Endothelial cell of umbilical vein (primary cell): ENCODE measurements at regions not wholly inside any gene's neighbourhood (a gene's known extent, or its start where the extent isn't known, plus 50 kb on each side); places are given as distances from the start of the nearest gene placed in this dataset.
"Not testable (repeated sequence)": the region's sequence is repeated elsewhere in the genome, so short reads cannot be mapped to it uniquely, and the experiment has no call there.

ENCODE experiments used
- BruUV-seq: library from RNA; stranded (reverse); fragments of 400-500 nt; replicated peaks from 2 replicates; lab custom pipeline; 2021; lab: Mats Ljungman, UMichigan
- CTCF ChIA-PET: fragments of 300-600, 350-600 bp; sonication (Branson Sonifier 250); formaldehyde crosslinking; loops from one replicate; lab custom pipeline; 2021; ENCODE audit warnings: antibody characterized with exemption, inconsistent platforms; lab: Charles Lee
- POLR2A ChIA-PET: fragments of 300-600, 350-600 bp; sonication (Branson Sonifier 250); formaldehyde crosslinking; loops from one replicate; lab custom pipeline; 2021; ENCODE audit warnings: antibody characterized with exemption, inconsistent platforms; lab: Charles Lee
- DNase-seq: peaks from one replicate; pipeline ENCODE4 v3.0.0-alpha.2; 2011; ENCODE audit warnings: low read depth, low spot score
- FAIRE-seq: peaks from 2 replicates; lab custom pipeline; 2011; peaks lifted over from hg19 to GRCh38; lab: Jason Lieb, UNC
- H2AFZ ChIP-seq: 2 replicates; pipeline ENCODE4 v1.6.0; 2012; ENCODE audit warnings: low read depth, low read length, control low read depth, inconsistent platforms
- H3K27ac ChIP-seq: 2 replicates; pipeline ENCODE4 v1.5.1; 2011; ENCODE audit warnings: low read depth, mild to moderate bottlenecking, control low read depth, low read length, moderate library complexity; ENCODE audit not compliant: insufficient read depth
- H3K27me3 ChIP-seq, 2 experiments: 2 replicates each; pipeline versions ENCODE4 v1.6.0 to v1.6.1; 2011; ENCODE audit warnings: low read length in 2 of 2, mixed read lengths in 1 of 2; ENCODE audit not compliant: control insufficient read depth in 2 of 2, insufficient read depth in 2 of 2
- H3K36me3 ChIP-seq, 2 experiments: 2 replicates in 1 of 2; 3 replicates in 1 of 2; pipeline ENCODE4 v1.5.1; 2011; ENCODE audit warnings: low read length in 2 of 2, mild to moderate bottlenecking in 1 of 2, moderate library complexity in 1 of 2; ENCODE audit not compliant: control insufficient read depth in 2 of 2, insufficient read depth in 2 of 2; ENCODE audit errors: extremely low read depth in 1 of 2
- H3K4me1 ChIP-seq: 3 replicates; pipeline ENCODE4 v1.5.1; 2011; ENCODE audit warnings: mild to moderate bottlenecking, low read length; ENCODE audit not compliant: control insufficient read depth, insufficient read depth; ENCODE audit errors: extremely low read depth
- H3K4me2 ChIP-seq: 2 replicates; pipeline ENCODE4 v1.6.1; 2011; ENCODE audit warnings: low read length, control low read depth, mixed read lengths; ENCODE audit not compliant: insufficient read depth
- H3K4me3 ChIP-seq, 3 experiments: fragments of 200-600 bp in 1 of 3; sonication (generic), shearing (Covaris generic) in 1 of 3; replicated peaks in 1 of 3; 2 replicates each; pipeline ENCODE4 v1.5.1; 2011 to 2016; ENCODE audit warnings: control low read depth in 3 of 3, low read length in 3 of 3, mild to moderate bottlenecking in 2 of 3, inconsistent platforms in 1 of 3, low read depth in 1 of 3, moderate library complexity in 1 of 3; ENCODE audit not compliant: insufficient read depth in 1 of 3
- H3K79me2 ChIP-seq: 2 replicates; pipeline ENCODE4 v1.6.0; 2012; ENCODE audit warnings: low read length, inconsistent platforms; ENCODE audit not compliant: control insufficient read depth, insufficient read depth
- H3K9ac ChIP-seq: replicated peaks from 2 replicates; pipeline ENCODE3; 2011; ENCODE audit warnings: low read length, control low read depth; ENCODE audit not compliant: insufficient read depth; ENCODE audit errors: extremely low read depth
- H3K9me1 ChIP-seq: replicated peaks from 3 replicates; pipeline ENCODE4 v1.6.0; 2011; ENCODE audit warnings: mild to moderate bottlenecking, low read length; ENCODE audit not compliant: control insufficient read depth, insufficient read depth; ENCODE audit errors: extremely low read depth
- H3K9me3 ChIP-seq: replicated peaks from 2 replicates; pipeline ENCODE4 v1.5.1; 2012; ENCODE audit warnings: low read length, inconsistent platforms; ENCODE audit not compliant: control insufficient read depth, insufficient read depth
- H4K20me1 ChIP-seq: replicated peaks from 2 replicates; pipeline ENCODE3; 2011; ENCODE audit warnings: mild to moderate bottlenecking, low read length; ENCODE audit not compliant: control insufficient read depth, insufficient read depth; ENCODE audit errors: extremely low read depth
- EZH2 ChIP-seq: IDR thresholded peaks from 2 replicates; pipeline ENCODE4 v1.6.1; 2012; ENCODE audit warnings: borderline replicate concordance, low read depth, mild to moderate bottlenecking, moderate library complexity, low read length, inconsistent platforms; ENCODE audit not compliant: severe bottlenecking
- FOS ChIP-seq: IDR thresholded peaks from 2 replicates; pipeline ENCODE4 v1.6.1; 2011; ENCODE audit warnings: mild to moderate bottlenecking, low read length, moderate library complexity, borderline replicate concordance; ENCODE audit not compliant: insufficient read depth
- GATA2 ChIP-seq: IDR thresholded peaks from 2 replicates; pipeline ENCODE4 v1.7.0; 2011; ENCODE audit warnings: low read depth, mild to moderate bottlenecking, moderate library complexity, mixed read lengths, low read length; ENCODE audit not compliant: insufficient read length, insufficient read depth
- JUN ChIP-seq: IDR thresholded peaks from 2 replicates; pipeline ENCODE4 v1.6.1; 2011; ENCODE audit warnings: borderline replicate concordance, low read depth; ENCODE audit not compliant: insufficient read length, insufficient read depth
- MYC ChIP-seq: IDR thresholded peaks from one replicate; pipeline ENCODE4 v1.6.1; 2011; ENCODE audit warnings: mild to moderate bottlenecking, low read depth, low read length
- POLR2A ChIP-seq: IDR thresholded peaks from 2 replicates; pipeline ENCODE4 v1.6.1; 2012; ENCODE audit warnings: low read depth, mild to moderate bottlenecking, control low read depth, low read length
- POLR2AphosphoS5 ChIP-seq: IDR thresholded peaks from 2 replicates; pipeline ENCODE4 v1.6.1; 2012; ENCODE audit warnings: low read depth, mild to moderate bottlenecking, control low read depth, low read length, moderate library complexity; ENCODE audit not compliant: insufficient read depth
- dilution Hi-C: fragments of 300-500 bp; cut with MboI; formaldehyde crosslinking; loops from one replicate; pipeline ENCODE4 v1.15.0; 2019; ENCODE audit warnings: low sequenced_read_pairs; ENCODE audit not compliant: extremely low pct_ligation_motif_present
- intact Hi-C: fragments of 100-400 bp; cut with micrococcal nuclease; formaldehyde crosslinking; loops from one replicate; pipeline ENCODE4 v1.10.0; 2022
- TF ChIP-seq, protein P1 (sequence below), 2 donors: IDR thresholded peaks; 1 replicate in 1 of 2; 2 replicates in 1 of 2; pipeline ENCODE4 v1.5.1; 2011; ENCODE audit warnings: low read length in 2 of 2, mild to moderate bottlenecking in 2 of 2, moderate library complexity in 2 of 2, control low read depth in 1 of 2, inconsistent platforms in 1 of 2, low read depth in 1 of 2; ENCODE audit not compliant: insufficient read depth in 1 of 2; ENCODE audit errors: extremely low read depth in 1 of 2
- TF ChIP-seq, protein P2 (sequence below): IDR thresholded peaks from 2 replicates; pipeline ENCODE4 v1.6.1; 2011; ENCODE audit not compliant: insufficient read depth, insufficient read length

- ChIA-PET CTCF (no interaction called here), POLR2A (no interaction called here)
- H3K27me3 ChIP-seq = no peaks in the 10 kb centered on the region
- H3K9me1 ChIP-seq = no peaks in the 10 kb centered on the region
- TF ChIP-seq EZH2 (no peak), GATA2 (no peak), FOS (no peak), MYC (no peak), JUN (no peak), POLR2A (no peak), POLR2AphosphoS5 (no peak)
- TF ChIP-seq, protein P1, sequence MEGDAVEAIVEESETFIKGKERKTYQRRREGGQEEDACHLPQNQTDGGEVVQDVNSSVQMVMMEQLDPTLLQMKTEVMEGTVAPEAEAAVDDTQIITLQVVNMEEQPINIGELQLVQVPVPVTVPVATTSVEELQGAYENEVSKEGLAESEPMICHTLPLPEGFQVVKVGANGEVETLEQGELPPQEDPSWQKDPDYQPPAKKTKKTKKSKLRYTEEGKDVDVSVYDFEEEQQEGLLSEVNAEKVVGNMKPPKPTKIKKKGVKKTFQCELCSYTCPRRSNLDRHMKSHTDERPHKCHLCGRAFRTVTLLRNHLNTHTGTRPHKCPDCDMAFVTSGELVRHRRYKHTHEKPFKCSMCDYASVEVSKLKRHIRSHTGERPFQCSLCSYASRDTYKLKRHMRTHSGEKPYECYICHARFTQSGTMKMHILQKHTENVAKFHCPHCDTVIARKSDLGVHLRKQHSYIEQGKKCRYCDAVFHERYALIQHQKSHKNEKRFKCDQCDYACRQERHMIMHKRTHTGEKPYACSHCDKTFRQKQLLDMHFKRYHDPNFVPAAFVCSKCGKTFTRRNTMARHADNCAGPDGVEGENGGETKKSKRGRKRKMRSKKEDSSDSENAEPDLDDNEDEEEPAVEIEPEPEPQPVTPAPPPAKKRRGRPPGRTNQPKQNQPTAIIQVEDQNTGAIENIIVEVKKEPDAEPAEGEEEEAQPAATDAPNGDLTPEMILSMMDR (IDR thresholded peaks at IDR 0.05; ENCODE audit: extremely low read depth in 1 of 2, insufficient read depth in 1 of 2, low read depth in 1 of 2, low read length in 2 of 2) = no peak
- TF ChIP-seq, protein P2, sequence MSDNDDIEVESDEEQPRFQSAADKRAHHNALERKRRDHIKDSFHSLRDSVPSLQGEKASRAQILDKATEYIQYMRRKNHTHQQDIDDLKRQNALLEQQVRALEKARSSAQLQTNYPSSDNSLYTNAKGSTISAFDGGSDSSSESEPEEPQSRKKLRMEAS = no peak
- H2AFZ ChIP-seq = no peak overlapping the region
- H3K27ac ChIP-seq = no peak overlapping the region
- no peak overlapping the region for H3K4me3 ChIP-seq
- H3K4me2 ChIP-seq = no peak overlapping the region
- no peaks in the 10 kb centered on the region for H3K9me3 ChIP-seq
- no TSS peak for BruUV-seq
- no peak for DNase-seq
- H4K20me1 ChIP-seq = no peaks in the 10 kb centered on the region
- no peaks in the 10 kb centered on the region for H3K4me1 ChIP-seq
- dilution Hi-C loops = no loop called here
- intact Hi-C loops = no loop called here
- no peak for FAIRE-seq
- no peaks in the 10 kb centered on the region for H3K79me2 ChIP-seq
- no peak overlapping the region for H3K9ac ChIP-seq
- H3K36me3 ChIP-seq = no peaks in the 10 kb centered on the region
Observed at GRCh38 chr12:68441167-68441566, 109.0 kb upstream of the MDM1 start.

DNA sequence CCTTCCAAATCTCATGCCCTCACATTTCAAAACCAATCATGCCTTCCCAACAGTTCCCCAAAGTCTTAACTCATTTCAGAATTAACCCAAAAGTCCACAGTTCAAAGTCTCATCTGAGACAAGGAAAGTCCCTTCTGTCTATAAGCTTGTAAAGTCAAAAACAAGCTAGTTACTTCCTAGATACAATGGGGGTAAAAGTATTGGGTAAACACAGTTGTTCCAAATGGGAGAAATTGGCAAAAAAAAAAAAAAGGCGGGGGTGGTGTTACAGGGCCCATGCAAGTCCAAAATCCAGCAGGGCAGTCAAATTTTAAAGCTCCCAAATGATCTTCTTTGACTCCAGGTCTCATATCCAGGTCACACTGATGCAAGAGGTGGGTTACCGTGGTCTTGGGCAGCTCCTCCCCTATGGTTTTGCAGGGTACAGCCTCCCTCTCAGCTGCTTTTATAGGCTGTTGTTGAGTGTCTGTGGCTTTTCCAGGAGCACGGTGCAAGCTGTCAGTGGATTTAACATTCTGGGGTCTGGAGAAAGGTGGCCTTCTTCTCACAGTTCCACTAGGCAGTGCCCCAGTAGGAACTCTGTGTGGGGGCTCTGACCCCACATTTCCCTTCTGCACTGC, 110.3 kb upstream of the MDM1 start:
- H3K4me1 ChIP-seq, POLR2A ChIA-PET, intact Hi-C loops: not testable (repeated sequence)

GRCh38 chr12:68443695-68444094, 111.5 kb upstream of the MDM1 start:
- BruUV-seq, intact Hi-C loops, H3K4me3 ChIP-seq, H2AFZ ChIP-seq, H3K36me3 ChIP-seq, H3K27me3 ChIP-seq, H3K9me1 ChIP-seq, H3K9ac ChIP-seq, H3K9me3 ChIP-seq, DNase-seq, H3K79me2 ChIP-seq, H3K4me1 ChIP-seq, FAIRE-seq, CTCF ChIA-PET, H3K27ac ChIP-seq, dilution Hi-C loops, POLR2A ChIA-PET, H4K20me1 ChIP-seq, H3K4me2 ChIP-seq: not testable (repeated sequence)

More for the DNA sequence above, 110.3 kb upstream of the MDM1 start:
- H4K20me1 ChIP-seq, FAIRE-seq, H3K4me2 ChIP-seq, H3K27me3 ChIP-seq, H3K9me1 ChIP-seq, H3K36me3 ChIP-seq, H3K79me2 ChIP-seq, H3K9me3 ChIP-seq, H3K4me3 ChIP-seq, BruUV-seq, DNase-seq, H2AFZ ChIP-seq, dilution Hi-C loops, H3K27ac ChIP-seq, H3K9ac ChIP-seq: not testable (repeated sequence)
- CTCF ChIA-PET = interaction anchor here (0.6 kb wide), 1 partner anchor 46 kb away, joined by 4 read pairs; no protein-coding TSS in a partner anchor
